CD14-positive monocyte (primary cell): ENCODE measurements at regions not wholly inside any gene's neighbourhood (a gene's known extent, or its start where the extent isn't known, plus 50 kb on each side); places are given as distances from the start of the nearest gene placed in this dataset.

Experiments used
- DNase-seq, 3 donors: peaks; one replicate each; pipeline ENCODE4 v3.0.0-alpha.2; 2011 to 2022
- H2AFZ ChIP-seq: 2 replicates; pipeline ENCODE4 v1.6.0; 2012; ENCODE audit warnings: mild to moderate bottlenecking, low read depth, low read length, inconsistent platforms; ENCODE audit not compliant: insufficient read depth, poor library complexity, severe bottlenecking
- H3K27ac ChIP-seq, 2 donors: 1 replicate in 1 of 2; 2 replicates in 1 of 2; pipeline ENCODE4 v1.5.1; 2012 to 2013; ENCODE audit warnings: low read length in 2 of 2, control low read depth in 1 of 2, inconsistent platforms in 1 of 2, low read depth in 1 of 2, mild to moderate bottlenecking in 1 of 2
- H3K27me3 ChIP-seq, 2 donors: one replicate each; pipeline versions ENCODE4 v1.6.0 to v1.6.1; 2011 to 2013; ENCODE audit warnings: low read length in 2 of 2; ENCODE audit not compliant: control insufficient read depth in 2 of 2, insufficient read depth in 2 of 2
- H3K36me3 ChIP-seq, 2 donors: replicated peaks in 1 of 2; 1 replicate in 1 of 2; 2 replicates in 1 of 2; pipeline versions ENCODE4 v1.5.1 to v1.6.1; 2012 to 2013; ENCODE audit warnings: low read length in 2 of 2, control low read depth in 1 of 2, inconsistent platforms in 1 of 2, mild to moderate bottlenecking in 1 of 2; ENCODE audit not compliant: insufficient read depth in 2 of 2, control insufficient read depth in 1 of 2
- H3K4me1 ChIP-seq, 2 donors: 1 replicate in 1 of 2; 2 replicates in 1 of 2; pipeline versions ENCODE4 v1.5.1 to v1.6.1; 2012 to 2013; ENCODE audit warnings: low read length in 2 of 2, control low read depth in 1 of 2, inconsistent platforms in 1 of 2, mild to moderate bottlenecking in 1 of 2, moderate library complexity in 1 of 2; ENCODE audit not compliant: insufficient read depth in 2 of 2, control insufficient read depth in 1 of 2
- H3K4me2 ChIP-seq: replicated peaks from 2 replicates; pipeline ENCODE3; 2012; ENCODE audit warnings: low read length, moderate library complexity, mild to moderate bottlenecking; ENCODE audit not compliant: poor library complexity, severe bottlenecking; ENCODE audit errors: extremely low read depth
- H3K4me3 ChIP-seq, 3 experiments: fragments of 200-600 bp in 1 of 3; sonication (generic) in 1 of 3; replicated peaks in 1 of 3; 1 replicate in 2 of 3; 2 replicates in 1 of 3; pipeline ENCODE4 v1.5.1; 2011 to 2013; ENCODE audit warnings: low read length in 3 of 3, mild to moderate bottlenecking in 3 of 3, control low read depth in 2 of 3, low read depth in 2 of 3, inconsistent platforms in 1 of 3, moderate library complexity in 1 of 3
- H3K79me2 ChIP-seq: 2 replicates; pipeline ENCODE4 v1.6.0; 2012; ENCODE audit warnings: mild to moderate bottlenecking, control low read depth, inconsistent platforms, low read length, moderate library complexity; ENCODE audit not compliant: insufficient read depth
- H3K9ac ChIP-seq: 2 replicates; pipeline ENCODE4 v1.6.0; 2017; ENCODE audit warnings: low read length, mild to moderate bottlenecking; ENCODE audit not compliant: insufficient read depth, poor library complexity, severe bottlenecking
- H3K9me3 ChIP-seq, 2 donors: replicated peaks in 1 of 2; 1 replicate in 1 of 2; 2 replicates in 1 of 2; pipeline versions ENCODE4 v1.5.1 to v1.6.1; 2012 to 2013; ENCODE audit warnings: low read length in 2 of 2, control low read depth in 1 of 2; ENCODE audit not compliant: control insufficient read depth in 1 of 2, insufficient read depth in 1 of 2
- H4K20me1 ChIP-seq: 2 replicates; pipeline ENCODE4 v1.6.0; 2012; ENCODE audit warnings: mild to moderate bottlenecking, low read length, control low read depth, moderate library complexity; ENCODE audit not compliant: insufficient read depth
- H3K27ac Mint-ChIP-seq, 7 donors: one replicate each; pipeline ENCODE4 v1.8.0; 2020; ENCODE audit warnings: mild to moderate bottlenecking in 7 of 7, mixed read lengths in 7 of 7, moderate library complexity in 6 of 7, inconsistent platforms in 2 of 7
- H3K27me3 Mint-ChIP-seq, 3 donors: one replicate each; pipeline ENCODE4 v1.8.0; 2021 to 2022; ENCODE audit warnings: low read depth in 3 of 3, mild to moderate bottlenecking in 3 of 3, mixed read lengths in 3 of 3, moderate library complexity in 3 of 3, inconsistent platforms in 1 of 3
- H3K36me3 Mint-ChIP-seq, 2 donors: one replicate each; pipeline ENCODE4 v1.8.0; 2020; ENCODE audit warnings: mixed read lengths in 2 of 2, inconsistent platforms in 1 of 2, mild to moderate bottlenecking in 1 of 2
- H3K4me1 Mint-ChIP-seq: one replicate; pipeline ENCODE4 v1.8.0; 2020; ENCODE audit warnings: mild to moderate bottlenecking, mixed read lengths
- H3K4me3 Mint-ChIP-seq, 2 donors: one replicate each; pipeline ENCODE4 v1.8.0; 2020; ENCODE audit warnings: mild to moderate bottlenecking in 2 of 2, mixed read lengths in 2 of 2, moderate library complexity in 1 of 2
- H3K9me3 Mint-ChIP-seq, 7 donors: one replicate each; pipeline ENCODE4 v1.8.0; 2020 to 2022; ENCODE audit warnings: mixed read lengths in 7 of 7, mild to moderate bottlenecking in 6 of 7, moderate library complexity in 6 of 7, inconsistent platforms in 2 of 7
- CTCF ChIP-seq: fragments of 200-600 bp; IDR thresholded peaks from one replicate; pipeline ENCODE4 v1.8.0; 2022; ENCODE audit warnings: antibody characterized with exemption, mild to moderate bottlenecking
- WGBS: methylation state at CpG from one replicate; pipeline ENCODE4 v1.1.5; 2013; ENCODE audit warnings: missing lambda C conversion rate; ENCODE audit not compliant: insufficient coverage; 5-methylcytosine and 5-hydroxymethylcytosine counted together
- intact Hi-C, 2 donors: fragments of 100-400 bp; cut with micrococcal nuclease; formaldehyde crosslinking; loops; one replicate each; pipeline versions ENCODE4 v1.15.0 to v1.15.1; 2023

- H3K36me3 Mint-ChIP-seq: no peaks in the 10 kb centered on the region
- Histone ChIP-seq H3K4me3 (no peak overlapping the region), H3K4me2 (no peak overlapping the region), H3K9ac (no peak overlapping the region), H3K27me3 (no peaks in the 10 kb centered on the region), H3K27ac (no peak overlapping the region), H3K36me3 (no peaks in the 10 kb centered on the region), H3K79me2 (no peaks in the 10 kb centered on the region), H4K20me1 (no peaks in the 10 kb centered on the region), H3K4me1 (no peaks in the 10 kb centered on the region), H2AFZ (no peak overlapping the region), H3K9me3 (no peaks in the 10 kb centered on the region)
- peaks cover 0 to 2% (median 0%) of the 10 kb centered on the region in 7 donors for H3K9me3 Mint-ChIP-seq
- intact Hi-C loops: no loop called here
- no peak overlapping the region for H3K27ac Mint-ChIP-seq
- DNase-seq: no peak
- H3K27me3 Mint-ChIP-seq: peaks cover 0 to 2% (median 0%) of the 10 kb centered on the region in 3 donors
- H3K4me3 Mint-ChIP-seq: no peak overlapping the region
- no peak for TF ChIP-seq CTCF
- no CpG with 5 or more reads among the region's 1 CpG for WGBS
- H3K4me1 Mint-ChIP-seq: no peaks in the 10 kb centered on the region
Measured at GRCh38 chr4:119763386-119763785, 134.8 kb upstream of the PDE5A start.

GRCh38 chr4:119755599-119755998 lies 127.0 kb upstream of the PDE5A start:
- no peaks in the 10 kb centered on the region for H3K36me3 Mint-ChIP-seq
- H3K4me1 Mint-ChIP-seq: no peaks in the 10 kb centered on the region
- intact Hi-C loops: no loop called here
- H3K27ac Mint-ChIP-seq: no peak overlapping the region
- Histone ChIP-seq H3K4me3 (no peak overlapping the region), H3K79me2 (no peaks in the 10 kb centered on the region), H3K4me2 (no peak overlapping the region), H3K27ac (no peak overlapping the region), H2AFZ (no peak overlapping the region), H3K36me3 (no peaks in the 10 kb centered on the region), H3K9me3 (no peaks in the 10 kb centered on the region), H3K9ac (no peak overlapping the region), H3K4me1 (no peaks in the 10 kb centered on the region), H4K20me1 (no peaks in the 10 kb centered on the region), H3K27me3 (no peaks in the 10 kb centered on the region)
- TF ChIP-seq CTCF: no peak
- DNase-seq: no peak
- no CpG with 5 or more reads among the region's 1 CpG for WGBS
- H3K9me3 Mint-ChIP-seq: peaks cover 0 to under 1% (median 0%) of the 10 kb centered on the region in 7 donors
- no peak overlapping the region for H3K4me3 Mint-ChIP-seq
- peaks cover 0 to 2% (median 2%) of the 10 kb centered on the region in 3 donors for H3K27me3 Mint-ChIP-seq
